OCI-LY7 (cell line): ENCODE measurements at regions not wholly inside any gene's neighbourhood (a gene's known extent, or its start where the extent isn't known, plus 50 kb on each side); places are given as distances from the start of the nearest gene placed in this dataset.

Experiments
- BruUV-seq: library from RNA; stranded (reverse); fragments of 400-500 nt; replicated peaks from 2 replicates; lab custom pipeline; 2021; lab: Mats Ljungman, UMichigan
- CTCF ChIA-PET: fragments of 300-600 bp; sonication (Branson Sonifier 250); formaldehyde crosslinking; loops from one replicate; lab custom pipeline; 2022; ENCODE audit warnings: antibody characterized with exemption; ENCODE audit not compliant: unreplicated experiment; lab: Charles Lee
- POLR2A ChIA-PET: fragments of 300-600 bp; sonication (Branson Sonifier 250); formaldehyde crosslinking; loops from one replicate; lab custom pipeline; 2022; ENCODE audit warnings: antibody characterized with exemption; lab: Charles Lee
- DNase-seq: peaks from one replicate; pipeline ENCODE4 v3.0.0-alpha.2; 2015; ENCODE audit warnings: low spot score
- H2AFZ ChIP-seq: fragments of 200-600 bp; sonication (generic), shearing (Covaris generic); 2 replicates; pipeline ENCODE4 v1.6.1; 2014; ENCODE audit warnings: mild to moderate bottlenecking, antibody characterized with exemption, low read length, moderate library complexity
- H3K27ac ChIP-seq: fragments of 200-600 bp; sonication (generic); 2 replicates; pipeline ENCODE4 v1.5.1; 2014; ENCODE audit warnings: mixed run types, low read depth, mild to moderate bottlenecking, moderate library complexity, low read length, inconsistent platforms; ENCODE audit not compliant: poor library complexity, severe bottlenecking
- H3K36me3 ChIP-seq: fragments of 200-600 bp; sonication (generic); 2 replicates; pipeline ENCODE4 v1.6.1; 2014; ENCODE audit warnings: mild to moderate bottlenecking, antibody characterized with exemption, low read length, moderate library complexity, mixed read lengths; ENCODE audit not compliant: insufficient read depth
- H3K4me1 ChIP-seq: fragments of 200-600 bp; sonication (generic); 2 replicates; pipeline ENCODE4 v1.5.1; 2014; ENCODE audit warnings: mild to moderate bottlenecking, low read length; ENCODE audit not compliant: insufficient read depth, poor library complexity, severe bottlenecking
- H3K4me2 ChIP-seq: fragments of 200-600 bp; sonication (generic); 2 replicates; pipeline ENCODE4 v1.6.1; 2014; ENCODE audit warnings: mild to moderate bottlenecking, low read length
- H3K4me3 ChIP-seq: fragments of 200-600 bp; sonication (generic); 2 replicates; pipeline ENCODE4 v1.5.1; 2014; ENCODE audit warnings: mild to moderate bottlenecking, low read depth, low read length; ENCODE audit not compliant: poor library complexity, severe bottlenecking
- H3K79me2 ChIP-seq: fragments of 200-600 bp; sonication (generic); 2 replicates; pipeline ENCODE4 v1.6.1; 2016; ENCODE audit warnings: low read depth, mild to moderate bottlenecking, low read length, moderate library complexity, mixed read lengths; ENCODE audit not compliant: insufficient read depth
- H3K9me2 ChIP-seq: fragments of 200-600 bp; sonication (generic); 2 replicates; pipeline ENCODE4 v1.6.1; 2016; ENCODE audit warnings: mild to moderate bottlenecking, low read length, mixed read lengths; ENCODE audit not compliant: insufficient read depth
- H3K9me3 ChIP-seq: fragments of 200-600 bp; sonication (generic); 2 replicates; pipeline ENCODE4 v1.6.1; 2014; ENCODE audit warnings: mild to moderate bottlenecking, mixed run types, low read length, mixed read lengths
- H4K20me1 ChIP-seq: fragments of 200-600 bp; sonication (generic); 2 replicates; pipeline ENCODE4 v1.6.1; 2014; ENCODE audit warnings: mild to moderate bottlenecking, antibody characterized with exemption, low read length, moderate library complexity, mixed read lengths; ENCODE audit not compliant: insufficient read depth
- CTCF ChIP-seq: fragments of 200-600 bp; sonication (generic); conservative IDR thresholded peaks from 2 replicates; pipeline ENCODE4 v1.5.1; 2014; ENCODE audit warnings: mild to moderate bottlenecking, antibody characterized with exemption, low read length, moderate library complexity, mixed read lengths
- EZH2phosphoT487 ChIP-seq: fragments of 200-600 bp; sonication (generic); IDR thresholded peaks from 2 replicates; pipeline ENCODE4 v1.6.1; 2018; ENCODE audit warnings: low read depth, borderline replicate concordance, mild to moderate bottlenecking, mixed run types, antibody characterized with exemption, low read length, moderate library complexity, mixed read lengths
- intact Hi-C: fragments of 100-400 bp; cut with micrococcal nuclease; formaldehyde crosslinking; loops from one replicate; pipeline ENCODE4 v1.10.0; 2022; ENCODE audit not compliant: unreplicated experiment

- H2AFZ ChIP-seq = no peak overlapping the region
- DNase-seq = no peak
- H3K4me3 ChIP-seq = no peak overlapping the region
- intact Hi-C loops = no loop called here
- CTCF ChIA-PET = interaction anchor here (1.0 kb wide), 1 partner anchor 38 kb away, joined by 3 read pairs; no protein-coding TSS in a partner anchor
- TF ChIP-seq EZH2phosphoT487 = no peak
- no peak for TF ChIP-seq CTCF
- BruUV-seq = no TSS peak
- H3K36me3 ChIP-seq = no peaks in the 10 kb centered on the region
- no peaks in the 10 kb centered on the region for H4K20me1 ChIP-seq
- H3K79me2 ChIP-seq = no peaks in the 10 kb centered on the region
- no peaks in the 10 kb centered on the region for H3K4me1 ChIP-seq
- H3K4me2 ChIP-seq = no peak overlapping the region
- POLR2A ChIA-PET = interaction anchor here (0.5 to 0.6 kb wide), 2 partner anchors 737 to 1670 kb away, joined by 3 read pairs; no protein-coding TSS in a partner anchor
- no peaks in the 10 kb centered on the region for H3K9me3 ChIP-seq
- no peaks in the 10 kb centered on the region for H3K9me2 ChIP-seq
- H3K27ac ChIP-seq = no peak overlapping the region
Observed at GRCh38 chr6:135583256-135583761, 85.8 kb upstream of the AHI1 start.

GRCh38 chr6:135586388-135586787 is 88.8 kb upstream of the AHI1 start:
- CTCF ChIA-PET = no interaction called here
- intact Hi-C loops = no loop called here
- no peak overlapping the region for H3K4me3 ChIP-seq
- no TSS peak for BruUV-seq
- no peak for DNase-seq
- H3K79me2 ChIP-seq = no peaks in the 10 kb centered on the region
- H2AFZ ChIP-seq = no peak overlapping the region
- no peak overlapping the region for H3K4me2 ChIP-seq
- no peaks in the 10 kb centered on the region for H3K9me3 ChIP-seq
- no peak overlapping the region for H3K27ac ChIP-seq
- no peaks in the 10 kb centered on the region for H3K4me1 ChIP-seq
- no peaks in the 10 kb centered on the region for H3K36me3 ChIP-seq
- TF ChIP-seq EZH2phosphoT487 (no peak), CTCF (no peak)
- POLR2A ChIA-PET = interaction anchor here (0.6 kb wide), 1 partner anchor 73 kb away, joined by 4 read pairs; no protein-coding TSS in a partner anchor
- H4K20me1 ChIP-seq = no peaks in the 10 kb centered on the region
- no peaks in the 10 kb centered on the region for H3K9me2 ChIP-seq

- H3K79me2 ChIP-seq = no peaks in the 10 kb centered on the region
- no peaks in the 10 kb centered on the region for H4K20me1 ChIP-seq
- intact Hi-C loops = no loop called here
- DNase-seq = no peak
- POLR2A ChIA-PET = interaction anchor here (0.6 kb wide), 3 partner anchors 73 to 1391 kb away, joined by 3 to 10 read pairs (median 4); no protein-coding TSS in a partner anchor
- no peaks in the 10 kb centered on the region for H3K4me1 ChIP-seq
- no peak overlapping the region for H3K4me2 ChIP-seq
- no peaks in the 10 kb centered on the region for H3K36me3 ChIP-seq
- H3K27ac ChIP-seq = no peak overlapping the region
- TF ChIP-seq EZH2phosphoT487 (no peak), CTCF (no peak)
- no peak overlapping the region for H3K4me3 ChIP-seq
- H3K9me2 ChIP-seq = no peaks in the 10 kb centered on the region
- BruUV-seq = no TSS peak
- CTCF ChIA-PET = no interaction called here
- H2AFZ ChIP-seq = no peak overlapping the region
- no peaks in the 10 kb centered on the region for H3K9me3 ChIP-seq
Observed at GRCh38 chr6:135586844-135587243, 89.3 kb upstream of the AHI1 start.
